ENCODE measurements at regions not wholly inside any gene's neighbourhood (a gene's known extent, or its start where the extent isn't known, plus 50 kb on each side); places are given as distances from the start of the nearest gene placed in this dataset.
A peak's percentile ranks its signal among the peaks of the same experiment; 100 is the strongest.

GRCh38 chr5:57780961-57781325 lies 298.3 kb upstream of the ACTBL2 start:
- TF ChIP-seq POLR2A (IDR thresholded peaks at IDR 0.05) (no peak), POLR2AphosphoS5 (IDR thresholded peaks at IDR 0.05) (no peak), CTCF (IDR thresholded peaks at IDR 0.05) (no peak), EP300 (IDR thresholded peaks at IDR 0.05) (no peak)
- DNase-seq, result no peak
- Histone ChIP-seq H3K4me1 (peaks cover 18 to 40% (median 29%) of the 10 kb centered on the region in 4 donors), H3K27me3 (no peaks in the 10 kb centered on the region), H3K9me3 (no peaks in the 10 kb centered on the region), H3K36me3 (no peaks in the 10 kb centered on the region), H3K27ac (no peak overlapping the region), H3K4me3 (no peak overlapping the region)
- intact Hi-C loops (cut with DNase I; ENCODE audit: low total_unique reads), result loop anchor here (5.0 kb wide), 1 partner anchor 681 kb away; the partner anchor contains the start of gene PLK2
- 88 to 96% (median 93%) methylated on average over 5 of the region's 5 CpGs for WGBS, 5 donors

GRCh38 chr5:57780306-57780960 lies 297.8 kb upstream of the ACTBL2 start:
- WGBS, 5 donors, result 58 to 72% (median 64%) methylated on average over 12 of the region's 12 CpGs
- DNase-seq, result peak in 1 of 2 donors; percentile 18
- H3K27ac ChIP-seq, result peak overlapping the region in 1 of 5 donors; percentile 5
- H3K36me3 ChIP-seq, result no peaks in the 10 kb centered on the region
- no peaks in the 10 kb centered on the region for H3K27me3 ChIP-seq
- H3K4me1 ChIP-seq, result peaks cover 18 to 45% (median 30%) of the 10 kb centered on the region in 4 donors
- intact Hi-C loops (cut with DNase I; ENCODE audit: low total_unique reads), result loop anchor here (5.0 kb wide), 1 partner anchor 682 kb away; the partner anchor contains the start of gene PLK2
- no peak overlapping the region for H3K4me3 ChIP-seq
- TF ChIP-seq EP300 (IDR thresholded peaks at IDR 0.05) (no peak), CTCF (IDR thresholded peaks at IDR 0.05) (no peak), POLR2A (IDR thresholded peaks at IDR 0.05) (no peak)
- no peaks in the 10 kb centered on the region for H3K9me3 ChIP-seq

- Histone ChIP-seq H3K27ac (peak overlapping the region in 1 of 5 donors; percentile 5), H3K4me3 (no peak overlapping the region), H3K36me3 (no peaks in the 10 kb centered on the region), H3K4me1 (peaks cover 18 to 47% (median 30%) of the 10 kb centered on the region in 4 donors), H3K27me3 (no peaks in the 10 kb centered on the region), H3K9me3 (no peaks in the 10 kb centered on the region)
- DNase-seq, result peak in 1 of 2 donors; percentile 82
- TF ChIP-seq CTCF (IDR thresholded peaks at IDR 0.05), result peak in 3 of 7 experiments; percentile 40 to 50 (median 45)
- peak in 1 of 3 donors; percentile 14 for TF ChIP-seq POLR2AphosphoS5 (IDR thresholded peaks at IDR 0.05)
- no peak for TF ChIP-seq POLR2A (IDR thresholded peaks at IDR 0.05)
- 28 to 42% (median 37%) methylated on average over 3 of the region's 3 CpGs for WGBS, 5 donors
- intact Hi-C loops (cut with DNase I; ENCODE audit: low total_unique reads), result loop anchor here (5.0 kb wide), 1 partner anchor 683 kb away; the partner anchor contains the start of gene PLK2
These were observed 297.0 kb upstream of the ACTBL2 start for GRCh38 chr5:57779383-57780223.

- no peaks in the 10 kb centered on the region for H3K27me3 ChIP-seq
- peak overlapping the region in 1 of 5 donors; percentile 11 for H3K27ac ChIP-seq
- no peaks in the 10 kb centered on the region for H3K9me3 ChIP-seq
- no peaks in the 10 kb centered on the region for H3K36me3 ChIP-seq
- TF ChIP-seq EP300 (IDR thresholded peaks at IDR 0.05) (no peak), POLR2A (IDR thresholded peaks at IDR 0.05) (no peak), POLR2AphosphoS5 (IDR thresholded peaks at IDR 0.05) (no peak), CTCF (IDR thresholded peaks at IDR 0.05) (no peak)
- peak in 1 of 2 donors; percentile 44 for DNase-seq
- no peak overlapping the region for H3K4me3 ChIP-seq
- H3K4me1 ChIP-seq, result peaks cover 18 to 47% (median 30%) of the 10 kb centered on the region in 4 donors
- intact Hi-C loops (cut with DNase I; ENCODE audit: low total_unique reads), result no loop called here
- WGBS, 5 donors, result 31 to 75% (median 36%) methylated on average over 1 of the region's 1 CpG
These were observed 296.0 kb upstream of the ACTBL2 start for GRCh38 chr5:57778501-57779091.

Measured in stomach (tissue), 8 donors.